HCT116 (cell line): ENCODE measurements at regions not wholly inside any gene's neighbourhood (a gene's known extent, or its start where the extent isn't known, plus 50 kb on each side); places are given as distances from the start of the nearest gene placed in this dataset.

Experiments used
- ATAC-seq: fragments of 200-7000 bp; cut with Tn5 transposase; 2 replicates; pipeline ENCODE4 v1.9.1; 2020; ENCODE audit warnings: mild to moderate bottlenecking, moderate library complexity
- BruUV-seq: library from RNA; stranded (reverse); fragments of 400-500 nt; replicated peaks from 2 replicates; lab custom pipeline; 2021; lab: Mats Ljungman, UMichigan
- CTCF ChIA-PET: fragments of 300-600 bp; sonication (Branson Sonifier 250); formaldehyde crosslinking; loops from one replicate; lab custom pipeline; 2021; ENCODE audit warnings: antibody characterized with exemption; lab: Charles Lee
- POLR2A ChIA-PET: fragments of 300-600, 350-600 bp; sonication (Branson Sonifier 250); formaldehyde crosslinking; loops from one replicate; lab custom pipeline; 2021; ENCODE audit warnings: antibody characterized with exemption; lab: Charles Lee
- RAD21 ChIA-PET, 2 experiments: fragments of 300-600 bp; sonication (Branson Sonifier 250); formaldehyde crosslinking; loops; one replicate each; lab custom pipeline; 2023; ENCODE audit warnings: low total read pairs in 2 of 2; ENCODE audit not compliant: uncharacterized antibody in 2 of 2, unreplicated experiment in 2 of 2, low non-redundant PET in 1 of 2; lab: Charles Lee
- DNase-seq: peaks from one replicate; pipeline ENCODE4 v3.0.0-alpha.2; 2010; ENCODE audit warnings: low read depth, low spot score
- H2AFZ ChIP-seq: fragments of 200-600 bp; shearing (Covaris generic), sonication (generic); 2 replicates; pipeline ENCODE4 v1.6.1; 2017; ENCODE audit warnings: low read depth, mixed run types, mixed read lengths, antibody characterized with exemption, low read length; ENCODE audit not compliant: poor library complexity, severe bottlenecking
- H3K27ac ChIP-seq: 2 replicates; pipeline ENCODE4 v1.5.1; 2012; ENCODE audit warnings: low read depth, low read length
- H3K27me3 ChIP-seq: fragments of 200-600 bp; sonication (generic); 2 replicates; pipeline ENCODE4 v1.6.1; 2016; ENCODE audit warnings: mixed run types, low read length, mixed read lengths; ENCODE audit not compliant: insufficient read depth
- H3K36me3 ChIP-seq, 2 experiments: fragments of 200-500 bp in 1 of 2; fragments of 200-600 bp in 1 of 2; sonication (Bioruptor generic) in 1 of 2; sonication (generic) in 1 of 2; 2 replicates each; pipeline versions ENCODE4 v1.5.1 to v1.6.1; 2014 to 2016; ENCODE audit warnings: low read length in 2 of 2, inconsistent platforms in 1 of 2, mixed read lengths in 1 of 2, mixed run types in 1 of 2; ENCODE audit not compliant: insufficient read depth in 2 of 2, control insufficient read depth in 1 of 2
- H3K4me1 ChIP-seq, 2 experiments: fragments of 200-600 bp in 1 of 2; sonication (generic) in 1 of 2; 2 replicates each; pipeline versions ENCODE4 v1.5.1 to v1.6.1; 2012 to 2017; ENCODE audit warnings: low read length in 2 of 2, inconsistent platforms in 1 of 2, mild to moderate bottlenecking in 1 of 2, mixed read lengths in 1 of 2, mixed run types in 1 of 2, moderate library complexity in 1 of 2; ENCODE audit not compliant: insufficient read depth in 2 of 2, control insufficient read depth in 1 of 2
- H3K4me2 ChIP-seq: fragments of 200-600 bp; sonication (generic); 2 replicates; pipeline ENCODE4 v1.6.1; 2017; ENCODE audit warnings: mixed run types, low read length, mixed read lengths
- H3K4me3 ChIP-seq, 2 experiments: fragments of 200-600 bp in 1 of 2; sonication (generic) in 1 of 2; replicated peaks in 1 of 2; 2 replicates each; pipeline ENCODE4 v1.5.1; 2011 to 2016; ENCODE audit warnings: low read length in 2 of 2, control low read depth in 1 of 2, low read depth in 1 of 2, mild to moderate bottlenecking in 1 of 2, mixed read lengths in 1 of 2, mixed run types in 1 of 2
- H3K79me2 ChIP-seq: fragments of 200-600 bp; sonication (generic); 2 replicates; pipeline ENCODE4 v1.6.1; 2017; ENCODE audit warnings: mild to moderate bottlenecking, mixed run types, low read length, moderate library complexity, mixed read lengths; ENCODE audit not compliant: insufficient read depth
- H3K9ac ChIP-seq: fragments of 200-600 bp; sonication (generic); 2 replicates; pipeline ENCODE4 v1.6.1; 2016; ENCODE audit warnings: low read length, mixed read lengths
- H3K9me2 ChIP-seq: fragments of 200-600 bp; sonication (generic), shearing (Covaris generic); 2 replicates; pipeline ENCODE4 v1.6.1; 2017; ENCODE audit warnings: mixed run types, mild to moderate bottlenecking, moderate library complexity; ENCODE audit not compliant: insufficient read depth
- H3K9me3 ChIP-seq, 2 experiments: fragments of 200-500 bp in 1 of 2; fragments of 200-600 bp in 1 of 2; sonication (Bioruptor generic) in 1 of 2; sonication (generic) in 1 of 2; 2 replicates each; pipeline ENCODE4 v1.6.1; 2014 to 2017; ENCODE audit warnings: low read length in 2 of 2, mixed read lengths in 2 of 2, inconsistent platforms in 1 of 2, low read depth in 1 of 2, mild to moderate bottlenecking in 1 of 2, mixed run types in 1 of 2, moderate library complexity in 1 of 2; ENCODE audit not compliant: control insufficient read depth in 1 of 2, insufficient read depth in 1 of 2
- H4K20me1 ChIP-seq: fragments of 200-600 bp; sonication (generic), shearing (Covaris generic); 2 replicates; pipeline ENCODE4 v1.6.1; 2017; ENCODE audit warnings: mixed run types, mild to moderate bottlenecking, moderate library complexity; ENCODE audit not compliant: insufficient read depth
- ATF3 ChIP-seq: IDR thresholded peaks from 2 replicates; pipeline ENCODE4 v1.6.1; 2012
- CBX3 ChIP-seq: IDR thresholded peaks from 2 replicates; pipeline ENCODE4 v1.6.1; 2012; ENCODE audit warnings: low read depth
- EGR1 ChIP-seq: IDR thresholded peaks from 2 replicates; pipeline ENCODE4 v1.6.1; 2012; ENCODE audit warnings: low read depth
- ELF1 ChIP-seq: IDR thresholded peaks from 2 replicates; pipeline ENCODE4 v1.6.1; 2012; ENCODE audit warnings: low read depth, borderline replicate concordance
- EZH2 ChIP-seq: fragments of 200-600 bp; sonication (generic); IDR thresholded peaks from 2 replicates; pipeline ENCODE4 v1.6.1; 2017; ENCODE audit warnings: antibody characterized with exemption, mixed run types
- EZH2phosphoT487 ChIP-seq: fragments of 200-600 bp; IDR thresholded peaks from 2 replicates; pipeline ENCODE4 v1.6.1; 2018; ENCODE audit warnings: antibody characterized with exemption, borderline replicate concordance
- JUND ChIP-seq: IDR thresholded peaks from 2 replicates; pipeline ENCODE4 v1.6.1; 2012
- POLR2A ChIP-seq: IDR thresholded peaks from 2 replicates; pipeline ENCODE4 v1.7.0; 2011; ENCODE audit warnings: borderline replicate concordance; ENCODE audit not compliant: insufficient read depth, insufficient read length; ENCODE audit errors: extremely low read depth
- POLR2AphosphoS5 ChIP-seq: IDR thresholded peaks from 2 replicates; pipeline ENCODE4 v1.6.1; 2011; ENCODE audit warnings: mild to moderate bottlenecking, low read depth, low read length, moderate library complexity
- RAD21 ChIP-seq: IDR thresholded peaks from 2 replicates; pipeline ENCODE4 v1.6.1; 2012; ENCODE audit warnings: low read depth, mild to moderate bottlenecking
- SIN3A ChIP-seq: IDR thresholded peaks from 2 replicates; pipeline ENCODE4 v1.6.1; 2012; ENCODE audit warnings: low read depth
- SP1 ChIP-seq: IDR thresholded peaks from 2 replicates; pipeline ENCODE4 v1.6.1; 2012; ENCODE audit warnings: low read depth
- TCF7L2 ChIP-seq: IDR thresholded peaks from 2 replicates; pipeline ENCODE4 v1.7.0; 2011; ENCODE audit warnings: borderline replicate concordance, inconsistent platforms; ENCODE audit not compliant: insufficient read depth, insufficient read length; ENCODE audit errors: extremely low read depth
- ZFX ChIP-seq: fragments of 450-650 bp; IDR thresholded peaks from 2 replicates; pipeline ENCODE4 v1.6.1; 2017
- intact Hi-C: fragments of 100-400 bp; cut with micrococcal nuclease; formaldehyde crosslinking; loops from 2 replicates; pipeline ENCODE4 v1.10.0; 2022
- TF ChIP-seq, protein P1 (sequence below): IDR thresholded peaks from 2 replicates; pipeline ENCODE4 v1.6.1; 2012
- TF ChIP-seq, protein P2 (sequence below), 3 experiments: fragments of 200-600 bp in 1 of 3; sonication (generic) in 1 of 3; IDR thresholded peaks in 2 of 3; conservative IDR thresholded peaks in 1 of 3; 2 replicates each; pipeline ENCODE4 v1.5.1; 2012 to 2017; ENCODE audit warnings: low read depth in 2 of 3, low read length in 2 of 3, antibody characterized with exemption in 1 of 3, borderline replicate concordance in 1 of 3, control low read depth in 1 of 3, mild to moderate bottlenecking in 1 of 3, mixed read lengths in 1 of 3, mixed run types in 1 of 3, moderate library complexity in 1 of 3; ENCODE audit not compliant: insufficient read depth in 1 of 3

DNA sequence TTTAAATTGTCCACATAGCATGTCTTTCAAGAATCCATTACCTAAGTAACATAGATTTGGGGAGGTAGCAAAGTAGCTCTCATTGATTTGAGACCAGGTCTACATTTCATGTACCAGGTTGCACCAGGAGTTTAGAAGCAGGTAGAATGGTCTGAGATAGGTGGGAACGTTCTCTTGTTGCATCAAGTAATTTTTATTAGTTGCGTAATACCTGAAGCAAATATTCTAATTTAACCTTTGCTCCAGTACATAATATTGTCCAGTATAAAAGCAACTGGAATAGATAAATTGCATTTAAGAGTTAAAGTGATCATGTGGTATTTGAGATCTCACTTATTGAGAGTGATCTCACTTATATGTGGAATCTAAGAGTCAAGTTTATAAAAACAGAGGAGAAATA, 597.1 kb upstream of the PRMT6 start:
- TF ChIP-seq EZH2: no peak
- no peak for TF ChIP-seq TCF7L2
- no peak for TF ChIP-seq CBX3
- TF ChIP-seq, protein P1, sequence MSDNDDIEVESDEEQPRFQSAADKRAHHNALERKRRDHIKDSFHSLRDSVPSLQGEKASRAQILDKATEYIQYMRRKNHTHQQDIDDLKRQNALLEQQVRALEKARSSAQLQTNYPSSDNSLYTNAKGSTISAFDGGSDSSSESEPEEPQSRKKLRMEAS: no peak
- no peak for TF ChIP-seq ELF1
- no peak for TF ChIP-seq SIN3A
- no peak for TF ChIP-seq SP1
- no peak for TF ChIP-seq ATF3
- no peak for TF ChIP-seq POLR2AphosphoS5
- no peak for TF ChIP-seq ZFX
- no peak for TF ChIP-seq EGR1
- no peak for TF ChIP-seq EZH2phosphoT487
- no peak for TF ChIP-seq JUND
- TF ChIP-seq, protein P2, sequence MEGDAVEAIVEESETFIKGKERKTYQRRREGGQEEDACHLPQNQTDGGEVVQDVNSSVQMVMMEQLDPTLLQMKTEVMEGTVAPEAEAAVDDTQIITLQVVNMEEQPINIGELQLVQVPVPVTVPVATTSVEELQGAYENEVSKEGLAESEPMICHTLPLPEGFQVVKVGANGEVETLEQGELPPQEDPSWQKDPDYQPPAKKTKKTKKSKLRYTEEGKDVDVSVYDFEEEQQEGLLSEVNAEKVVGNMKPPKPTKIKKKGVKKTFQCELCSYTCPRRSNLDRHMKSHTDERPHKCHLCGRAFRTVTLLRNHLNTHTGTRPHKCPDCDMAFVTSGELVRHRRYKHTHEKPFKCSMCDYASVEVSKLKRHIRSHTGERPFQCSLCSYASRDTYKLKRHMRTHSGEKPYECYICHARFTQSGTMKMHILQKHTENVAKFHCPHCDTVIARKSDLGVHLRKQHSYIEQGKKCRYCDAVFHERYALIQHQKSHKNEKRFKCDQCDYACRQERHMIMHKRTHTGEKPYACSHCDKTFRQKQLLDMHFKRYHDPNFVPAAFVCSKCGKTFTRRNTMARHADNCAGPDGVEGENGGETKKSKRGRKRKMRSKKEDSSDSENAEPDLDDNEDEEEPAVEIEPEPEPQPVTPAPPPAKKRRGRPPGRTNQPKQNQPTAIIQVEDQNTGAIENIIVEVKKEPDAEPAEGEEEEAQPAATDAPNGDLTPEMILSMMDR (IDR thresholded peaks at IDR 0.05 in 2 of 3, conservative IDR thresholded peaks at IDR 0.05 in 1 of 3; ENCODE audit: borderline replicate concordance in 1 of 3, insufficient read depth in 1 of 3, low read depth in 2 of 3, low read length in 2 of 3): no peak
- no peak for TF ChIP-seq RAD21
- no peak for TF ChIP-seq POLR2A
- Histone ChIP-seq H3K27me3 (no peaks in the 10 kb centered on the region), H3K9ac (no peak overlapping the region), H3K4me2 (no peak overlapping the region), H3K36me3 (no peaks in the 10 kb centered on the region), H2AFZ (no peak overlapping the region), H3K79me2 (no peaks in the 10 kb centered on the region), H3K4me1 (no peaks in the 10 kb centered on the region), H3K27ac (no peak overlapping the region), H3K9me3 (peaks cover 5 to 11% of the 10 kb centered on the region in 2 experiments; a peak in 2 of 4 replicates), H4K20me1 (no peaks in the 10 kb centered on the region), H3K9me2 (no peaks in the 10 kb centered on the region), H3K4me3 (no peak overlapping the region)
- ChIA-PET POLR2A (no interaction called here), RAD21 (no interaction called here), CTCF (no interaction called here)
- DNase-seq (no peak), ATAC-seq (no peak)
- intact Hi-C loops: no loop called here
- no TSS peak for BruUV-seq
